ENCODE measurements at regions not wholly inside any gene's neighbourhood (a gene's known extent, or its start where the extent isn't known, plus 50 kb on each side); places are given as distances from the start of the nearest gene placed in this dataset.

DNA sequence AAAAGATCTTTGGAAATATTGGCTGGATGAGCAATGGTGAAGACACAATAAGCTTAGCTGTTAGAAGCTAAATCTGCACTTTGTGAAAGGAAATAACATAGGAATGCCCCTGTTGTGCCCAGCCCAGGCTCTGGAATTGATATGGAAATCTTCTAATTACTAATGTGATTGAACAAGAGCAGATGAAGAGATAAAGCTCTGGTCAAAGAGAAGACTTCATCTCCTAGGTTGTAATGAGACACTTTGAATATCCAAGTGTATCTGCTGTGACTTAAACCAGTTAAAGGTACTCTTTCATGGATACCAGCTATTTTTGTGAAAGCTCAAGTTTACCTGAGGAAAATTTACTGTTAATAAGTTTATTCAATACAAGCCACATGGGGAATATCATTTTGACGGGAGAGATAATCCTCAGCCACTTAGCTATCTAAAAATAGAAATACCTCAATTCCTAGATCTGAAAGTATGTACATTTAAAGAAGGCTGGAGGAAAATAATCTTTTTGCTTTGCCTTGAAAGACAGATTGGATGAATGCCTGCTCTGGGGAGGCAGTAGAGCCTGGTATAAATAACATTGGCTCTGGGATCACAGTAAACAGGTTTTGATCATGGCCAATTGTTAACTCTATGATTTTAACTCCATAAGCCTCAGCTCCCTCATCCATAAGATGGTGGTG lies 494.0 kb upstream of the B3GALT2 start:
- H3K9me2 ChIP-seq (replicated peaks; ENCODE audit: insufficient read depth): no peaks in the 10 kb centered on the region
- peaks cover 16% of the 10 kb centered on the region for H3K4me1 ChIP-seq (ENCODE audit: insufficient read depth)
- H3K9me3 ChIP-seq (ENCODE audit: low read depth): no peaks in the 10 kb centered on the region
- no peak overlapping the region for H3K4me2 ChIP-seq
- no peak overlapping the region for H3K27ac ChIP-seq
- TF ChIP-seq, protein P1, sequence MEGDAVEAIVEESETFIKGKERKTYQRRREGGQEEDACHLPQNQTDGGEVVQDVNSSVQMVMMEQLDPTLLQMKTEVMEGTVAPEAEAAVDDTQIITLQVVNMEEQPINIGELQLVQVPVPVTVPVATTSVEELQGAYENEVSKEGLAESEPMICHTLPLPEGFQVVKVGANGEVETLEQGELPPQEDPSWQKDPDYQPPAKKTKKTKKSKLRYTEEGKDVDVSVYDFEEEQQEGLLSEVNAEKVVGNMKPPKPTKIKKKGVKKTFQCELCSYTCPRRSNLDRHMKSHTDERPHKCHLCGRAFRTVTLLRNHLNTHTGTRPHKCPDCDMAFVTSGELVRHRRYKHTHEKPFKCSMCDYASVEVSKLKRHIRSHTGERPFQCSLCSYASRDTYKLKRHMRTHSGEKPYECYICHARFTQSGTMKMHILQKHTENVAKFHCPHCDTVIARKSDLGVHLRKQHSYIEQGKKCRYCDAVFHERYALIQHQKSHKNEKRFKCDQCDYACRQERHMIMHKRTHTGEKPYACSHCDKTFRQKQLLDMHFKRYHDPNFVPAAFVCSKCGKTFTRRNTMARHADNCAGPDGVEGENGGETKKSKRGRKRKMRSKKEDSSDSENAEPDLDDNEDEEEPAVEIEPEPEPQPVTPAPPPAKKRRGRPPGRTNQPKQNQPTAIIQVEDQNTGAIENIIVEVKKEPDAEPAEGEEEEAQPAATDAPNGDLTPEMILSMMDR (IDR thresholded peaks at IDR 0.05; ENCODE audit: poor library complexity): no peak
- no peak for TF ChIP-seq EZH2phosphoT487 (IDR thresholded peaks at IDR 0.05; ENCODE audit: low read depth, severe bottlenecking, unreplicated experiment)
- TF ChIP-seq EZH2 (IDR thresholded peaks at IDR 0.05; ENCODE audit: borderline replicate concordance): no peak
- no peak overlapping the region for H3K4me3 ChIP-seq
- H3K36me3 ChIP-seq (replicated peaks; ENCODE audit: insufficient read depth, low read depth): no peaks in the 10 kb centered on the region
- WGBS (ENCODE audit: low lambda C conversion rate, missing lambda C conversion rate): 19% methylated on average over 1 of the region's 1 CpG
- no peak for DNase-seq (ENCODE audit: low spot score)
- no peaks in the 10 kb centered on the region for H3K79me2 ChIP-seq
- no peaks in the 10 kb centered on the region for H4K20me1 ChIP-seq (ENCODE audit: insufficient read depth, poor library complexity, severe bottlenecking)
- no peaks in the 10 kb centered on the region for H3K27me3 ChIP-seq
- H2AFZ ChIP-seq: no peak overlapping the region

DNA sequence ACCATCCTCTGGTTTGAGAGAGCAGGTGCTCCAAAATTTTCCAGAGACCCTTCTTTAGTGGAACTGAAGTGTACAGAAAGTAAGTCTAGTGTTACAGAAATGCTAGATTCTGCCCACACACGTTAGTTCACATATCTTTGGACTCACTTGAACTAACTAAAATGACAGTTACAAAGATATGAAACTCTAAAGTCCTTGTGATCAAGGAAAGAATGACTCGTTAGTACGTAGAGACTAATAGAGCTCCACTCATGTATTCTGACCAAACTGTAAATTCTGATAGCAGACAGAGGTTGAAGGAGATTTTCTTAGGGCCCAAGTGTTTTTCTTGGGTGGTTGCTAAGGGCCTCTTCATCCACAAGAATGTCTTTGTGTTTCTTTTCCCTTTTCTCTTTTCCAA lies 491.5 kb upstream of the B3GALT2 start:
- WGBS (ENCODE audit: low lambda C conversion rate, missing lambda C conversion rate): 75% methylated on average over 3 of the region's 3 CpGs
- DNase-seq (ENCODE audit: low spot score): no peak
- Histone ChIP-seq H3K4me1 (ENCODE audit: insufficient read depth) (peaks cover 16% of the 10 kb centered on the region), H3K27ac (no peak overlapping the region), H3K36me3 (replicated peaks; ENCODE audit: insufficient read depth, low read depth) (no peaks in the 10 kb centered on the region), H4K20me1 (ENCODE audit: insufficient read depth, poor library complexity, severe bottlenecking) (no peaks in the 10 kb centered on the region), H3K4me3 (no peak overlapping the region), H2AFZ (no peak overlapping the region), H3K9me2 (replicated peaks; ENCODE audit: insufficient read depth) (no peaks in the 10 kb centered on the region), H3K4me2 (no peak overlapping the region), H3K9me3 (ENCODE audit: low read depth) (no peaks in the 10 kb centered on the region), H3K27me3 (no peaks in the 10 kb centered on the region), H3K79me2 (no peaks in the 10 kb centered on the region)
- TF ChIP-seq EZH2phosphoT487 (IDR thresholded peaks at IDR 0.05; ENCODE audit: low read depth, severe bottlenecking, unreplicated experiment) (no peak), EZH2 (IDR thresholded peaks at IDR 0.05; ENCODE audit: borderline replicate concordance) (no peak)
- TF ChIP-seq, protein P1 (IDR thresholded peaks at IDR 0.05; ENCODE audit: poor library complexity): no peak

DNA sequence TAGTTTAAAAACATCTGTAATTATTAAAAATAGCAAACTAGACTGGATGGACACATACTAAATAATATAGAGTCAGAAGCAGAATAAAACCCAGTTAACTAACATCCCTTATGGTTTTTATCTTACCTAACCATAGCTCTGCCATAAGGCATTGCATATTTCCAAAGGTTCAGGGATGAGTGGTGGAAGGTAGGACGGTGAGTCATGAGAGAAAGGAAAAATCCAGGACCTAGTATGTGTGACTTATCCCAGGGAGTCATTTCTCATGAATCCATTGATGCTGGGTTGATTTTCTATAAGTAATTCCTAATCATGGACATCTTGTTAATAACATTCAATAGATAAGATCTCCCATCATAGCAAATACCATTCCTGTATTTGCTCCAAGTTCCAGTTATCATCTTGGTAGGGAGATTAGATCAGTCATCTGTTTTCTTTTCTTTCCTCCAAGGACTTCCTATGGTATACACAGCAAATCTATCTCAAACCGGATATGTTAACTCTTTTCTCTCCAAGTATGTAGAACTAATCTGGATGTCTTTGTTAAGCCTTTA lies 490.7 kb upstream of the B3GALT2 start:
- Histone ChIP-seq H3K4me2 (no peak overlapping the region), H3K4me1 (ENCODE audit: insufficient read depth) (peaks cover 16% of the 10 kb centered on the region), H3K9me2 (replicated peaks; ENCODE audit: insufficient read depth) (no peaks in the 10 kb centered on the region), H2AFZ (no peak overlapping the region), H3K9me3 (ENCODE audit: low read depth) (no peaks in the 10 kb centered on the region), H3K36me3 (replicated peaks; ENCODE audit: insufficient read depth, low read depth) (no peaks in the 10 kb centered on the region), H3K27ac (no peak overlapping the region), H3K27me3 (no peaks in the 10 kb centered on the region), H3K79me2 (no peaks in the 10 kb centered on the region), H4K20me1 (ENCODE audit: insufficient read depth, poor library complexity, severe bottlenecking) (no peaks in the 10 kb centered on the region), H3K4me3 (no peak overlapping the region)
- TF ChIP-seq, protein P1 (IDR thresholded peaks at IDR 0.05; ENCODE audit: poor library complexity): no peak
- no peak for TF ChIP-seq EZH2 (IDR thresholded peaks at IDR 0.05; ENCODE audit: borderline replicate concordance)
- no peak for TF ChIP-seq EZH2phosphoT487 (IDR thresholded peaks at IDR 0.05; ENCODE audit: low read depth, severe bottlenecking, unreplicated experiment)
- 40% methylated on average over 2 of the region's 2 CpGs for WGBS (ENCODE audit: low lambda C conversion rate, missing lambda C conversion rate)
- no peak for DNase-seq (ENCODE audit: low spot score)
